Tibial nerve (tissue), 4 donors: ENCODE measurements at regions not wholly inside any gene's neighbourhood (a gene's known extent, or its start where the extent isn't known, plus 50 kb on each side); places are given as distances from the start of the nearest gene placed in this dataset.

Source experiments
- DNase-seq, 2 donors: peaks; one replicate each; pipeline ENCODE4 v3.0.0-alpha.2; 2019; ENCODE audit warnings: low spot score in 2 of 2
- H3K27ac ChIP-seq, 4 donors: fragments of 200-600 bp; sonication (generic) in 3 of 4; one replicate each; pipeline ENCODE4 v1.5.1; 2017 to 2019; ENCODE audit warnings: mild to moderate bottlenecking in 1 of 4
- H3K27me3 ChIP-seq, 2 donors: fragments of 200-600 bp; sonication (generic) in 1 of 2; one replicate each; pipeline versions ENCODE4 v1.5.1 to v1.6.0; 2017 to 2019
- H3K36me3 ChIP-seq, 3 donors: fragments of 200-600 bp; sonication (generic); one replicate each; pipeline ENCODE4 v1.5.1; 2018 to 2019
- H3K4me1 ChIP-seq, 4 donors: fragments of 200-600 bp; sonication (generic) in 3 of 4; one replicate each; pipeline ENCODE4 v1.5.1; 2017 to 2019
- H3K4me3 ChIP-seq, 4 donors: fragments of 200-600 bp; sonication (generic) in 3 of 4; one replicate each; pipeline ENCODE4 v1.5.1; 2017 to 2019; ENCODE audit warnings: mild to moderate bottlenecking in 1 of 4, moderate library complexity in 1 of 4
- H3K9me3 ChIP-seq, 4 donors: fragments of 200-600 bp; sonication (generic) in 3 of 4; one replicate each; pipeline ENCODE4 v1.5.1; 2017 to 2019
- EP300 ChIP-seq, 2 donors: sonication (generic); formaldehyde crosslinking; IDR thresholded peaks; one replicate each; pipeline ENCODE4 v1.6.1; 2017; ENCODE audit warnings: antibody characterized with exemption in 2 of 2, mild to moderate bottlenecking in 1 of 2
- POLR2A ChIP-seq, 2 donors: fragments of 450-650 bp; IDR thresholded peaks; one replicate each; pipeline ENCODE4 v1.6.1; 2017; ENCODE audit warnings: antibody characterized with exemption in 2 of 2, mild to moderate bottlenecking in 2 of 2, moderate library complexity in 2 of 2
- WGBS, 2 donors: methylation state at CpG; one replicate each; pipeline ENCODE4 v1.1.5; 2018; 5-methylcytosine and 5-hydroxymethylcytosine counted together
- TF ChIP-seq, protein P1 (sequence below), 5 experiments: fragments of 200-600 bp in 3 of 5; fragments of 450-650 bp in 2 of 5; sonication (generic) in 3 of 5; IDR thresholded peaks; one replicate each; pipeline ENCODE4 v1.5.1; 2016 to 2019; ENCODE audit warnings: antibody characterized with exemption in 5 of 5, mild to moderate bottlenecking in 3 of 5, moderate library complexity in 2 of 5

DNA sequence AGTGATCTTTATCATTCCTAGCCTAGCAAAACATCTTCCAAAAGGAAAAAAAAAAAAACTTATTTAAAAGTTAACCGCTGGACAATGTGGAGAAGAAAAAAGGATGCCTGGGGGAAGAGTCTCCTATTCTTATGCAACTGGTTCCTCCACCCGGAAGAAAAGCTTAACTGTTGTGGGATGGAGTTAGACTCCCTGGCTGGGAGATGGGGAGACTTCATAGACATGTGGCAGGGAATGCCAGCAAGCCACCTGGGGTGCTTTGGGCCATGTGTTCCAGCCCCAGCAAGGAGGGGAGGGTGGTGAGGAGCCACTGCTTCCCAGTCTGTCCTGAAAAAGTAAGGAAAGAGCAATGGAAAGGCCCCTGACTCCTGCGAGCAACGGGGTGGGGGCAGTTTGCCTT, 119.4 kb upstream of the SPIN4 start:
- DNase-seq, result no peak
- no peaks in the 10 kb centered on the region for H3K4me1 ChIP-seq
- no peak for TF ChIP-seq EP300 (IDR thresholded peaks at IDR 0.05)
- WGBS, 2 donors, result 86 to 97% methylated on average over 4 of the region's 4 CpGs
- H3K36me3 ChIP-seq, result peaks cover 0 to 11% (median 0%) of the 10 kb centered on the region in 3 donors
- no peak overlapping the region for H3K27ac ChIP-seq
- H3K9me3 ChIP-seq, result peaks cover 0 to 46% (median 20%) of the 10 kb centered on the region in 4 donors
- H3K27me3 ChIP-seq, result no peaks in the 10 kb centered on the region
- no peak overlapping the region for H3K4me3 ChIP-seq

DNA sequence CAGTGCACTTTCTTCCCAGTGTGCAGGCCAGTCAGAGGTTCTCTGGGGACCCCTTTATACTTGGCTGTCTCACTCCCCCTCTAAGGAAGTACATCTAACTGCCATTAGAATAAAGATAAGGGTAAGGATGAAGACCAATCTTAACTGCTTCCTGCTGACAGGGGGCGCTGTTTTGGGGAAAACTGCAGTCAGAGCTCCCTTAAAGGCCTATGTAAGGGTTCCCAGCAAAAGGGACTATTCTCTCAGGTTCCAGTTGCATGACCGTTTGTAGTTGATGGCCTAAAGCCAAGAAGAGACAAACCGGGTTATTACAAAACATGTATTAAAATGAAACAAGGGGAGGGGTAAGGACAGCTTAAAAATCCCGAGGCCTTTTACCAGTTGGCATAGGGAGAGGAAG, 115.6 kb upstream of the SPIN4 start:
- DNase-seq, result no peak
- H3K27ac ChIP-seq, result no peak overlapping the region
- TF ChIP-seq, protein P1, sequence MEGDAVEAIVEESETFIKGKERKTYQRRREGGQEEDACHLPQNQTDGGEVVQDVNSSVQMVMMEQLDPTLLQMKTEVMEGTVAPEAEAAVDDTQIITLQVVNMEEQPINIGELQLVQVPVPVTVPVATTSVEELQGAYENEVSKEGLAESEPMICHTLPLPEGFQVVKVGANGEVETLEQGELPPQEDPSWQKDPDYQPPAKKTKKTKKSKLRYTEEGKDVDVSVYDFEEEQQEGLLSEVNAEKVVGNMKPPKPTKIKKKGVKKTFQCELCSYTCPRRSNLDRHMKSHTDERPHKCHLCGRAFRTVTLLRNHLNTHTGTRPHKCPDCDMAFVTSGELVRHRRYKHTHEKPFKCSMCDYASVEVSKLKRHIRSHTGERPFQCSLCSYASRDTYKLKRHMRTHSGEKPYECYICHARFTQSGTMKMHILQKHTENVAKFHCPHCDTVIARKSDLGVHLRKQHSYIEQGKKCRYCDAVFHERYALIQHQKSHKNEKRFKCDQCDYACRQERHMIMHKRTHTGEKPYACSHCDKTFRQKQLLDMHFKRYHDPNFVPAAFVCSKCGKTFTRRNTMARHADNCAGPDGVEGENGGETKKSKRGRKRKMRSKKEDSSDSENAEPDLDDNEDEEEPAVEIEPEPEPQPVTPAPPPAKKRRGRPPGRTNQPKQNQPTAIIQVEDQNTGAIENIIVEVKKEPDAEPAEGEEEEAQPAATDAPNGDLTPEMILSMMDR (IDR thresholded peaks at IDR 0.05), result no peak
- TF ChIP-seq EP300 (IDR thresholded peaks at IDR 0.05) (no peak), POLR2A (IDR thresholded peaks at IDR 0.05) (no peak)
- peaks cover 0 to 11% (median 0%) of the 10 kb centered on the region in 3 donors for H3K36me3 ChIP-seq
- no peak overlapping the region for H3K4me3 ChIP-seq
- H3K4me1 ChIP-seq, result no peaks in the 10 kb centered on the region
- H3K9me3 ChIP-seq, result peaks cover 0 to 25% (median 12%) of the 10 kb centered on the region in 4 donors
- no peaks in the 10 kb centered on the region for H3K27me3 ChIP-seq
- 61 to 71% methylated on average over 4 of the region's 4 CpGs for WGBS, 2 donors

DNA sequence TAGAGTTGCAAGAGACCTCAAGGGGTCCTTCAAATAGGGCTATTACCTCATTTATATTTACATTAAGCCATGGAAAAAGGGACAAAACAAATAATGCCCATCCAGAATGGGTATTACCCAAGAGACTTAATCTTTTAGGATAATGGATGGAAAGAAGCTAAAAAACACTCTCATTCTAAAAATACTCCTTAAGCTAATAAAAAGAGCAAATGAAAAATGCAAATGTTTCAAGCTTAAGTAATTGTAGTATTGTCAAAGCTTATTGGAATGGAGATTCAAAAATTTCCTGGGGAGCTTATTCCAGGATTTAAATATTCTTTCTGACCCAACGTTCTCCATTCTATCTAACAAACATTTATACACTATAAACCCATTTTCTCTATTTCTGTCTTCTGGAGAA, 107.8 kb upstream of the SPIN4 start:
- Histone ChIP-seq H3K4me1 (no peaks in the 10 kb centered on the region), H3K36me3 (no peaks in the 10 kb centered on the region), H3K9me3 (peaks cover 0 to 14% (median 0%) of the 10 kb centered on the region in 4 donors), H3K27ac (no peak overlapping the region), H3K4me3 (no peak overlapping the region), H3K27me3 (no peaks in the 10 kb centered on the region)
- DNase-seq, result no peak
- 35 to 44% methylated on average over 1 of the region's 1 CpG for WGBS, 2 donors
- no peak for TF ChIP-seq EP300 (IDR thresholded peaks at IDR 0.05)
- TF ChIP-seq, protein P1 (IDR thresholded peaks at IDR 0.05), result no peak
- no peak for TF ChIP-seq POLR2A (IDR thresholded peaks at IDR 0.05)

DNA sequence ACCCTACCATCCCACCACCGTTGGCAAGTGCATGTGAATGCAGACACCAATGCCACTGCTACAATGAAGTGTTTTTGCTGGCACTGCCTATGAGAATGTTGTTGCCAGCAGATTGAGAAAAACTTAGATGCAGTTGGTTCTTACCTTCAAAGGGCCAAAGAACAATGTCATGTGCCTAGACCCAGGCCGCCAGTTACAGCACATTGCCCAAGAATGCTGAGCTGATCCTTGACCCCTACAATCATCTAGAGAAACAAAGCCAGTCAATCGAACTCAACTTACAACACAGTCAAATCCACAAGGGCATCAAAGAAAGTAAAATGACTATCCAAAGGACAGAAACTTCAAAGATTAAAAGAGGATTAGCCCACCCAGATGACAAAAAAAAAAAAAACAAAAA, 102.4 kb upstream of the SPIN4 start:
- H3K27me3 ChIP-seq, result no peaks in the 10 kb centered on the region
- no peak for DNase-seq
- H3K4me3 ChIP-seq, result no peak overlapping the region
- WGBS, 2 donors, result 86 to 95% methylated on average over 3 of the region's 3 CpGs
- peaks cover 0 to 14% (median 0%) of the 10 kb centered on the region in 4 donors for H3K9me3 ChIP-seq
- TF ChIP-seq EP300 (IDR thresholded peaks at IDR 0.05) (no peak), POLR2A (IDR thresholded peaks at IDR 0.05) (no peak)
- TF ChIP-seq, protein P1 (IDR thresholded peaks at IDR 0.05), result no peak
- H3K4me1 ChIP-seq, result no peaks in the 10 kb centered on the region
- H3K36me3 ChIP-seq, result peaks cover 0 to 9% (median 0%) of the 10 kb centered on the region in 3 donors
- H3K27ac ChIP-seq, result no peak overlapping the region

DNA sequence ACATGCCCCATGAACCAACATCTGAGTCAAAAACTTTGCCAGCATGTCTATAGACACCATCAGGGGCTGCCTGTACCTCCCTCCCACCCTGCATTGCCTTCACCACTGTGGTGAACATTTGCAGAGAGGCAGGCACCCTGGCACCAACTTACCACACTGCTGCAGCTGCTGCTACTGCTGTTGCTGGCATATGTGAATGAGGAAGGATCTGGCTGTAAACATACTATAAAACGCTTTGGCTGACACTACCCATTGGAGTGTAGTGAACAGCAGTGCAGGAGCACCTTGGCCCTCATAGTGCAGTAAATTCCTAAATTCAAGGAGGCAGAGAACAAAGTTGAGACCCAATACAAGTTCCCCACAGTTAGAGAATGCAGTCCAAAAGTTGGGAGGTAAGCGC, 90.6 kb upstream of the SPIN4 start:
- no peaks in the 10 kb centered on the region for H3K4me1 ChIP-seq

More for the DNA sequence above, 90.6 kb upstream of the SPIN4 start:
- TF ChIP-seq EP300 (IDR thresholded peaks at IDR 0.05) (no peak), POLR2A (IDR thresholded peaks at IDR 0.05) (no peak)
- TF ChIP-seq, protein P1 (IDR thresholded peaks at IDR 0.05), result no peak
- WGBS, 2 donors, result 77 to 90% methylated on average over 2 of the region's 2 CpGs
- Histone ChIP-seq H3K27me3 (no peaks in the 10 kb centered on the region), H3K36me3 (peaks cover 0 to 14% (median 0%) of the 10 kb centered on the region in 3 donors), H3K9me3 (peaks cover 0 to 13% (median 0%) of the 10 kb centered on the region in 4 donors), H3K27ac (no peak overlapping the region), H3K4me3 (no peak overlapping the region)
- no peak for DNase-seq
